Left kidney (tissue), 1 donor: ENCODE measurements at regions not wholly inside any gene's neighbourhood (a gene's known extent, or its start where the extent isn't known, plus 50 kb on each side); places are given as distances from the start of the nearest gene placed in this dataset.

Source experiments
- DNase-seq: peaks from one replicate; pipeline ENCODE4 v3.0.0-alpha.2; 2013

GRCh38 chr5:166382031-166382430, 1909.4 kb upstream of the WWC1 start:
- DNase-seq = no peak

- no peak for DNase-seq
Measured at GRCh38 chr5:166398131-166398530, 1893.3 kb upstream of the WWC1 start.

GRCh38 chr5:166399781-166400180, 1891.7 kb upstream of the WWC1 start:
- no peak for DNase-seq

GRCh38 chr5:166401391-166401790, 1890.1 kb upstream of the WWC1 start:
- no peak for DNase-seq

- DNase-seq = no peak
Measured at GRCh38 chr5:166412191-166412590, 1879.3 kb upstream of the WWC1 start.

GRCh38 chr5:166427211-166427610, 1864.2 kb upstream of the WWC1 start:
- no peak for DNase-seq

- DNase-seq = no peak
Measured at GRCh38 chr5:166428264-166428803, 1863.1 kb upstream of the WWC1 start.

- no peak for DNase-seq
Measured at GRCh38 chr5:166430491-166431319, 1860.7 kb upstream of the WWC1 start.

GRCh38 chr5:166431456-166431855, 1860.0 kb upstream of the WWC1 start:
- no peak for DNase-seq

GRCh38 chr5:166433679-166434078, 1857.8 kb upstream of the WWC1 start:
- DNase-seq = no peak

- DNase-seq = no peak
Measured at GRCh38 chr5:166436872-166437271, 1854.6 kb upstream of the WWC1 start.

GRCh38 chr5:166486348-166486747, 1805.1 kb upstream of the WWC1 start:
- DNase-seq = no peak

- no peak for DNase-seq
Measured at GRCh38 chr5:166488560-166488959, 1802.9 kb upstream of the WWC1 start.

- no peak for DNase-seq
Measured at GRCh38 chr5:166493040-166493439, 1798.4 kb upstream of the WWC1 start.

GRCh38 chr5:166493612-166494011, 1797.8 kb upstream of the WWC1 start:
- DNase-seq = no peak

- DNase-seq = no peak
Measured at GRCh38 chr5:166497496-166498104, 1793.8 kb upstream of the WWC1 start.

GRCh38 chr5:166499447-166500240, 1791.8 kb upstream of the WWC1 start:
- peak; percentile 50 for DNase-seq

GRCh38 chr5:166503506-166503905, 1787.9 kb upstream of the WWC1 start:
- no peak for DNase-seq

- no peak for DNase-seq
Measured at GRCh38 chr5:166505067-166505466, 1786.4 kb upstream of the WWC1 start.

GRCh38 chr5:166505544-166505943, 1785.9 kb upstream of the WWC1 start:
- DNase-seq = no peak

GRCh38 chr5:166507810-166508425, 1783.5 kb upstream of the WWC1 start:
- no peak for DNase-seq

GRCh38 chr5:166509085-166509484, 1782.4 kb upstream of the WWC1 start:
- peak; percentile 61 for DNase-seq
